Amygdala (tissue), 56 donors: ENCODE measurements at regions not wholly inside any gene's neighbourhood (a gene's known extent, or its start where the extent isn't known, plus 50 kb on each side); places are given as distances from the start of the nearest gene placed in this dataset.
A peak's percentile ranks its signal among the peaks of the same experiment; 100 is the strongest.

ENCODE experiments used
- DNase-seq, 56 donors: peaks; one replicate each; lab custom pipeline; 2025; lab: John Stamatoyannopoulos, UW

GRCh38 chr20:51223183-51223720 lies 200.3 kb upstream of the KCNG1 start:
- no peak for DNase-seq

DNA sequence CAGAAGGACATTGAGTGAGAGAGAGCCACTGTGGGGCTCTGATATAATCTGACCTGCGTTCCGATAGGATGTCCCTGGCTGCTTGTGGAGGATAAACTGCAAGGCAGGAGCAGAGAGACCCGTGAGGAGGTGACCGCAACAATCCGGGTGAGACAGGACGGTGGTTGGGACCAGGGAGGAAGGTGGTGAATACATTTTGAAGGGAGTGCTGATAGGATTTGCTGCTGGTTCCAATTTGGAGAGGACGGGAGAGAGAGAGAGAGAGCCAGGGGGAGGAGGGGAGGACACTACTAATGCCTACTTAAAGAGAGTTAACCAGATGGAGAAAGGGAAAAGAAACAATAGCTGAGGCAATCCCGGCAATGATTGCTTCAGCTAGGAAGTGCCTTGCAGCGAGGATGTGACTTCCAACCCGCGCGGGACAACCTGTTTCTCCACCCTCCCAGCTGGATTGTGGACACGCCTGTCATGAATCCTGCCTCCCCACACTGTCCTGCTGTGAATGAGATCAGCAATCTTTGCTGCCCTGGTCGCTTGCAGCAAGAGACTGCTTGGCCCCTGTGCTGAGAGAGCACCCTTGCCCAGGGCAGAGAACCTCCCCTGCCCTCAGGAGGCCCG lies 199.0 kb upstream of the KCNG1 start:
- no peak for DNase-seq

DNA sequence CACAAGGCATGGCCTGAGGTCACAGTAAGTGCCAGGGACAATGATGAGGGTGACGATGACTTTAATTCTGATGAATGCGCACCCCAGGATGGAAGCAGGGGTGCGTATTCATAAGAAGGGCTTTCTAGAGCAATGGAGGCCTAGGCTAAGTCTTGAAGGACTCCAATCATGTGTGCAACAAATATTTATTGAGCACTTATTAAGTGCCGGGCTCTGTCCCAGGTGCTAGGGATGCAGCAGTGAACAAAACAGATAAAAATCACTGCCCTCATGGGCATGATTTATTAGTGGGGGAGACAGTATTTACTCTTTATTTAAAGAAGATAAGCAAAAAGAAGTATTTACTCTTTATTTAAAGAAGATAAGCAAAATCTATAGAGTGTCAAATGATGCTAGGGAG lies 198.2 kb upstream of the KCNG1 start:
- no peak for DNase-seq

DNA sequence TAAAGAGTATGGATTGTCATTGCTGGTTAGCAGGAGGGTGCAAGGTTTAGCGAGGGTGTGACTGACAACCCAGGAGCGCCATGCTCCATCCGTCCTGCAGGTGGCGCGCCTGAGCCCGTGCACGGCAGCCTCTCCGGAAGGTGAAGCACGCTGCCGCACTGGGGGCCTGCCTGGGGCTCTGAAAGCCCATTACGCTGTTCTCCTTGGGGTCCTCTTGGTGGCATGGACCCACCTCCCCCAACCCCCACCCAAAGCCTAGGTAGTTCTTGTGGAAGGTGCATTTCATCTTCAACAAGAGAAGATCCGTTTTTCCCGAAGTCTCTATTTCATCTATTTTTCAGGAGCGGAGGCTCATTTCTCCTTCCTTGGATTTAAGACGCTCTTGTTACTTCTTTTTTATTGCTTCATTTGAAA lies 197.4 kb upstream of the KCNG1 start:
- peak in 15 of 56 donors; percentile 3 to 57 (median 9) for DNase-seq

GRCh38 chr20:51219544-51219943 lies 196.6 kb upstream of the KCNG1 start:
- DNase-seq, result no peak

GRCh38 chr20:51218603-51219002 lies 195.7 kb upstream of the KCNG1 start:
- DNase-seq, result no peak

DNA sequence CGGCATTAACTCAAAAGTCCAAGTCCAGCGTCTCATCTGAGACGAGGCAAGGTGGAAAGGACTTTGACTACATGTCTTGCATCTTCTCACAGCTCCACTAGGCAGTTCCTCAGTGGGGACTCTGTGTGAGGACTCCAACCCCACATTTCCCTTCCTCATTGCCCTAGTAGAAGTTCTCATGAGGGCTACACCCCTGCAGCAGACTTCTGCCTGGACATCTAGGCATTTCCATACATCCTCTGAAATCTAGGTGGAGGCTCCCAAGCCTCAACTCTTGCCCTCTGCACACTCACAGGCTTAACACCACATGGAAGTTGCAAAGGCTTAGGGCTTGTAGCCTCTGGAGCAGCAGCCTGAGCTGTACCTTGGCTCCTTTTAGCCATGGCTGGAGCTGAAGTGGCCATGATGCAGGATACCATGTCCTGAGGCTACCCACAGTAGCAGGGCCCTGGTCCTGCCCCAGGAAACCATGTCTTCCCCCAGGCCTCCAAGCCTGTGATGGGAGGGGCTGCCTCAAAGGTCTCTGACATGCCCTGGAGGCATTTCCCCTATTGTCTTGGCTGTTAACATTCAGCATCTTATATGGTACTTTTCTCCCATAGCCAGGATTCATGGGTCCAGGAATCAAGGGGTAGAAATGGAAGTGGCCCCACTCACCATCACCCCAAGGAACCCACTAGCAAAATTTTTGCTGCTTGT lies 194.6 kb upstream of the KCNG1 start:
- no peak for DNase-seq

- no peak for DNase-seq
These were observed 193.9 kb upstream of the KCNG1 start for GRCh38 chr20:51216850-51217249.

DNA sequence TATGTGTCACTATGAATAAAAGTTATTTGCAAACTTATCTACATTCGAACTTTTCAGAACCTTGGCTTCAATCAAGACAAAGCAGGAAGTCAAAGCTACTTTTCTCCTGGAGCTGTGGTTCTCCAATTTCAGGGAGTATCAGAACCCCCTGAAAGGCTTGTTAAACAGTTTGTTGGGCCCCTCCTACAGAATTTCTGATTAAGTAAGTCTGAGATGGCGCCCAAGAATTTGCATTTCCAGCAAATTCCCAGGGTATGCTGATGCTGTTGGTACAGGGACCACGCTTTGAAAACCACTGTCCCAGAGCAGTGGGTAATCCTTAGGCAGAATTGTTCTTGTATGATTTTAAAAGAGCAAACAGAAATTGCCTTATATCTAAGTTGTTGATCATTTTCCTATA lies 189.9 kb upstream of the KCNG1 start:
- no peak for DNase-seq

- no peak for DNase-seq
These were observed 188.3 kb upstream of the KCNG1 start for GRCh38 chr20:51211191-51211590.

DNA sequence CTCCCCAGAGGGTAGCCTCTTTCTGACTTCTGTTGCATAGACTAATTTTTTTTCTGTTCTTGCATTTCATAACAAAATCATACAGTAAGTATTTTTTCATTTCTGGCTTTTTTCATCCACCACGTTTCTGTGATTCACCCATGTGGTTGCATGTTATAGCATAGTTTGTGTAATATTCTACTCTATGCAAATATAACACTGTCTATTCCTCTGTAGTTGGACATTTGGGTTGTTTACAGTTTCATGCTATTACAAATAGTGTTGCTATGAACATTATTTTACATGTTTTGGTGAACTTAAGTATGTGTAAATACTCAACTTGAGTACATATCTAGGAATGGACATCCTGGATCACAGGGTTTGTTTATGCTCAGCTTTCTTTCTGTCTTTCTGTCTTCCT lies 187.2 kb upstream of the KCNG1 start:
- DNase-seq, result no peak

DNA sequence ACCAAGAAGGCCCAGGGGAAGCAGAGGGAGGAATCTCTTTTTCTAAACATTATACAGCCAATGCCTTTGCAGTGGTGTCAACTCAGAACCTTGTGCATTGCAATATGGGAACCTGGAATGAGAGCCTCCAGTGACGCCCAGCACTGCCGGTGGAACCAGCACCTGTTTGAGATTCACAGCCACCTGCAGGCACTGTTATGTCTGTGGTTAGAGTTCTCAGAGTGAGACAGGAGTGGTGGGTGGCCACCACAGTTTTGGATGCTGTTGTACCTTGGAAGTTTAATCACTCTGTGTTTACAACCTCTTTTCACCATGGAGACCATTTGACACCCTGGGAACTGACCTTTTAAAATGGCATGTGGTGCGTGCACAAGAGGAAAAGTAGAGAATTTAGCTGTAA lies 185.3 kb upstream of the KCNG1 start:
- DNase-seq, result no peak

- no peak for DNase-seq
These were observed 183.2 kb upstream of the KCNG1 start for GRCh38 chr20:51206032-51206662.

GRCh38 chr20:51204794-51205193 lies 181.9 kb upstream of the KCNG1 start:
- DNase-seq, result no peak

GRCh38 chr20:51204051-51204715 lies 181.3 kb upstream of the KCNG1 start:
- no peak for DNase-seq

GRCh38 chr20:51202304-51202703 lies 179.4 kb upstream of the KCNG1 start:
- DNase-seq, result no peak

DNA sequence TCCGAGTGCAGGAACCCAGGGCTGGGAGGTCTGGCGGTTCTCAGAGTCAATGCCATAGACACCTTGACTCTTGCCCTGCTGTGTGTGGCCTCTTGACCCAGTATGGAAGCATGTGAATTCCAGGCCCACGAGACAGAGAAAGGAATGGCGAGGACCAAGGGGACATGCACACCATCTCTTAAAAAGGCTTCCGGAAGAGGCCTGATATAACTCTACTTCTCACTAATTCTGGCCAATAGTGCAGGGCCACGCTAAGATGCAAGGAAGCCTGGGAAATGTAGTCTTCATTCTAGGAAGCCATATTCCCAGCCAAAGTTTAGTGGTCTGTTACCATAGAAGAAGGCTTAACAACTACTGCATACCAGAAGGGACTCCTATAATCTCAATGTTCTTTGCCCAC lies 177.0 kb upstream of the KCNG1 start:
- no peak for DNase-seq

GRCh38 chr20:51198876-51199523 lies 176.1 kb upstream of the KCNG1 start:
- DNase-seq, result no peak

DNA sequence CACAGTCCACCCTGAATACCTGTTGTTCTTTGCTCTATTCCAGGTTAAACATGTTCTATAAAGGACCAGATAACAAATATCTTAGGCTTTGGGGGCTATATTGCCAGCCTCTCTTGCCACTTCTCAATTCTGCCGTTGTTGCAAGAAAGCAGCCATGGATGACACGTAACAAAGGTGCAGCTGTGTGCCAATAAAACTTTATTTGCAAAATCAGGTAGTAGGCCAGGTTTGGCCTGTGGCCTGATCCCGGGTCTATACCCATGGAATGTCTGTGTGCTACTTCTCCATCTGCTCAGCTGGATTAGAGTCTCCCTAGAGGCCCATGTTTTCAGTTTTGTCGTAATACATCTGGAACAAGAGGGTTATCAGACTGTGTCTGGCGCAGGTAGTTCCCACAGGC lies 175.3 kb upstream of the KCNG1 start:
- no peak for DNase-seq

- no peak for DNase-seq
These were observed 174.2 kb upstream of the KCNG1 start for GRCh38 chr20:51196991-51197651.
